ENCODE measurements at regions not wholly inside any gene's neighbourhood (a gene's known extent, or its start where the extent isn't known, plus 50 kb on each side); places are given as distances from the start of the nearest gene placed in this dataset.
"Not testable (repeated sequence)": the region's sequence is repeated elsewhere in the genome, so short reads cannot be mapped to it uniquely, and the experiment has no call there.

GRCh38 chr19:22526661-22527272 lies 104.6 kb upstream of the ZNF98 start:
- no peak for TF ChIP-seq CTCF (IDR thresholded peaks at IDR 0.05; ENCODE audit: control insufficient read depth, insufficient read depth, low read depth, low read length, missing control alignments)
- DNase-seq (ENCODE audit: low read depth) = no peak
- H3K4me3 ChIP-seq (ENCODE audit: control insufficient read depth, low read depth, low read length) = no peak overlapping the region

- no peak for TF ChIP-seq CTCF (IDR thresholded peaks at IDR 0.05; ENCODE audit: control insufficient read depth, insufficient read depth, low read depth, low read length, missing control alignments)
- no peak for DNase-seq (ENCODE audit: low read depth)
- H3K4me3 ChIP-seq (ENCODE audit: control insufficient read depth, low read depth, low read length) = no peak overlapping the region
These were observed 101.8 kb upstream of the ZNF98 start for GRCh38 chr19:22523940-22524339.

GRCh38 chr19:22519562-22519961 lies 97.4 kb upstream of the ZNF98 start:
- not testable (repeated sequence) for DNase-seq (ENCODE audit: low read depth); H3K4me3 ChIP-seq (ENCODE audit: control insufficient read depth, low read depth, low read length)

GRCh38 chr19:22519152-22519551 lies 97.0 kb upstream of the ZNF98 start:
- no peak overlapping the region for H3K4me3 ChIP-seq (ENCODE audit: control insufficient read depth, low read depth, low read length)
- no peak for DNase-seq (ENCODE audit: low read depth)
- no peak for TF ChIP-seq CTCF (IDR thresholded peaks at IDR 0.05; ENCODE audit: control insufficient read depth, insufficient read depth, low read depth, low read length, missing control alignments)

GRCh38 chr19:22517496-22518411 lies 95.6 kb upstream of the ZNF98 start:
- DNase-seq (ENCODE audit: low read depth) = no peak
- no peak for TF ChIP-seq CTCF (IDR thresholded peaks at IDR 0.05; ENCODE audit: control insufficient read depth, insufficient read depth, low read depth, low read length, missing control alignments)
- H3K4me3 ChIP-seq (ENCODE audit: control insufficient read depth, low read depth, low read length) = no peak overlapping the region

- no peak overlapping the region for H3K4me3 ChIP-seq (ENCODE audit: control insufficient read depth, low read depth, low read length)
- TF ChIP-seq CTCF (IDR thresholded peaks at IDR 0.05; ENCODE audit: control insufficient read depth, insufficient read depth, low read depth, low read length, missing control alignments) = no peak
- no peak for DNase-seq (ENCODE audit: low read depth)
These were observed 93.3 kb upstream of the ZNF98 start for GRCh38 chr19:22515435-22515834.

- DNase-seq (ENCODE audit: low read depth) = no peak
- no peak for TF ChIP-seq CTCF (IDR thresholded peaks at IDR 0.05; ENCODE audit: control insufficient read depth, insufficient read depth, low read depth, low read length, missing control alignments)
- no peak overlapping the region for H3K4me3 ChIP-seq (ENCODE audit: control insufficient read depth, low read depth, low read length)
These were observed 81.4 kb upstream of the ZNF98 start for GRCh38 chr19:22503524-22503923.

All from AG09309 (cell line).